NT2/D1 (cell line): ENCODE measurements at regions not wholly inside any gene's neighbourhood (a gene's known extent, or its start where the extent isn't known, plus 50 kb on each side); places are given as distances from the start of the nearest gene placed in this dataset.

Source experiments
- SUZ12 ChIP-seq: IDR thresholded peaks from 2 replicates; pipeline ENCODE4 v1.6.1; 2011; ENCODE audit not compliant: insufficient read length, insufficient read depth; ENCODE audit errors: extremely low read depth
- YY1 ChIP-seq: IDR thresholded peaks from 2 replicates; pipeline ENCODE4 v1.6.1; 2011; ENCODE audit not compliant: insufficient read length, insufficient read depth
- ZNF274 ChIP-seq: IDR thresholded peaks from 2 replicates; pipeline ENCODE4 v1.6.1; 2011; ENCODE audit warnings: mild to moderate bottlenecking, low read depth, low read length

DNA sequence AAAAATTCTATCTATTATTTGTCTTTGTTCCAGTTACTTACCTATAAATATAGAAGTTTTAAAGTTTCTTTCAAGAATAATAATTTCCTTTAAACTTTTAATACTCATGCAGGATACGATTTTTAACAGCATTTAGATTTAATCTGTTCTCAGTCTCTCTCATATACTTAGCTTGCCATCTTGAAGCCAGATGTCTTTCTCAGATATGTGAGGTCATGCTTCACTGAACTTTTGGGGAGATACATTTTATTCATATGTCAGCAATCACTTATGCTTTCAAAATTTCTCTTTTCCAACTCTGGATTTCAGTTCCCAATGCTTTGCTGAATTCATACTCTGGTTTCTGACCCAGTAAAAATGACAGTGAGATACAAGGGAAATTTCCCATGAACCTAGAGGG lies 66.5 kb upstream of the CCDC178 start:
- TF ChIP-seq SUZ12: no peak
- TF ChIP-seq YY1: no peak
- TF ChIP-seq ZNF274: no peak
